PC-9 (cell line): ENCODE measurements at regions not wholly inside any gene's neighbourhood (a gene's known extent, or its start where the extent isn't known, plus 50 kb on each side); places are given as distances from the start of the nearest gene placed in this dataset.

Source experiments
- BruUV-seq: library from RNA; stranded (reverse); fragments of 400-500 nt; replicated peaks from 2 replicates; lab custom pipeline; 2021; lab: Mats Ljungman, UMichigan
- CTCF ChIA-PET: fragments of 300-600 bp; sonication (Branson Sonifier 250); formaldehyde crosslinking; loops from one replicate; lab custom pipeline; 2022; ENCODE audit warnings: antibody characterized with exemption; lab: Charles Lee
- POLR2A ChIA-PET: fragments of 300-600 bp; sonication (Branson Sonifier 250); formaldehyde crosslinking; loops from one replicate; lab custom pipeline; 2022; ENCODE audit warnings: antibody characterized with exemption; ENCODE audit not compliant: unreplicated experiment; lab: Charles Lee
- DNase-seq, 2 experiments: peaks; one replicate each; pipeline versions ENCODE4 v3.0.0 to v3.0.0-alpha.2; 2015 to 2022; ENCODE audit warnings: mixed read lengths in 1 of 2
- H2AFZ ChIP-seq: fragments of 200-600 bp; sonication (generic); 2 replicates; pipeline ENCODE4 v1.8.1; 2017; ENCODE audit warnings: antibody characterized with exemption
- H3F3A ChIP-seq: fragments of 200-600 bp; sonication (generic); 2 replicates; pipeline ENCODE4 v1.8.1; 2017; ENCODE audit warnings: antibody characterized with exemption, mild to moderate bottlenecking, low read depth; ENCODE audit not compliant: insufficient read depth
- H3K27ac ChIP-seq: fragments of 200-600 bp; sonication (generic); 2 replicates; pipeline ENCODE4 v1.6.1; 2016; ENCODE audit warnings: mixed run types
- H3K27me3 ChIP-seq: fragments of 200-600 bp; sonication (generic); 2 replicates; pipeline ENCODE4 v1.6.1; 2016; ENCODE audit warnings: low read depth, mixed run types; ENCODE audit not compliant: insufficient read depth
- H3K36me3 ChIP-seq: fragments of 200-600 bp; sonication (generic); 2 replicates; pipeline ENCODE4 v1.6.1; 2016; ENCODE audit warnings: low read depth, mixed run types
- H3K4me1 ChIP-seq: fragments of 200-600 bp; sonication (generic); replicated peaks from 2 replicates; pipeline ENCODE4 v1.6.1; 2016; ENCODE audit warnings: mixed run types; ENCODE audit not compliant: insufficient read depth
- H3K4me2 ChIP-seq: fragments of 200-600 bp; sonication (generic); 2 replicates; pipeline ENCODE4 v1.6.1; 2017; ENCODE audit warnings: mixed run types
- H3K4me3 ChIP-seq: fragments of 200-600 bp; sonication (generic); 2 replicates; pipeline ENCODE4 v1.6.1; 2016; ENCODE audit warnings: mixed run types
- H3K79me2 ChIP-seq: fragments of 200-600 bp; sonication (generic); 2 replicates; pipeline ENCODE4 v1.6.1; 2017; ENCODE audit warnings: low read depth, mixed run types
- H3K9me2 ChIP-seq: fragments of 200-600 bp; sonication (generic); 2 replicates; pipeline ENCODE4 v1.8.1; 2017; ENCODE audit warnings: mild to moderate bottlenecking; ENCODE audit not compliant: insufficient read depth
- H3K9me3 ChIP-seq: fragments of 200-600 bp; sonication (generic); 2 replicates; pipeline ENCODE4 v1.8.1; 2016; ENCODE audit warnings: low read depth; ENCODE audit not compliant: insufficient read depth
- H4K20me1 ChIP-seq: fragments of 200-600 bp; sonication (generic); 2 replicates; pipeline ENCODE4 v1.8.1; 2017; ENCODE audit not compliant: insufficient read depth
- EZH2 ChIP-seq: fragments of 200-600 bp; sonication (generic); IDR thresholded peaks from 2 replicates; pipeline ENCODE4 v1.8.0; 2017; ENCODE audit warnings: antibody characterized with exemption, low read depth
- intact Hi-C: fragments of 100-400 bp; cut with micrococcal nuclease; formaldehyde crosslinking; loops from one replicate; pipeline ENCODE4 v1.10.0; 2022; ENCODE audit not compliant: unreplicated experiment
- TF ChIP-seq, protein P1 (sequence below): fragments of 200-600 bp; sonication (generic); conservative IDR thresholded peaks from 2 replicates; pipeline ENCODE4 v1.6.1; 2017; ENCODE audit warnings: mixed run types, antibody characterized with exemption, mild to moderate bottlenecking, moderate library complexity

DNA sequence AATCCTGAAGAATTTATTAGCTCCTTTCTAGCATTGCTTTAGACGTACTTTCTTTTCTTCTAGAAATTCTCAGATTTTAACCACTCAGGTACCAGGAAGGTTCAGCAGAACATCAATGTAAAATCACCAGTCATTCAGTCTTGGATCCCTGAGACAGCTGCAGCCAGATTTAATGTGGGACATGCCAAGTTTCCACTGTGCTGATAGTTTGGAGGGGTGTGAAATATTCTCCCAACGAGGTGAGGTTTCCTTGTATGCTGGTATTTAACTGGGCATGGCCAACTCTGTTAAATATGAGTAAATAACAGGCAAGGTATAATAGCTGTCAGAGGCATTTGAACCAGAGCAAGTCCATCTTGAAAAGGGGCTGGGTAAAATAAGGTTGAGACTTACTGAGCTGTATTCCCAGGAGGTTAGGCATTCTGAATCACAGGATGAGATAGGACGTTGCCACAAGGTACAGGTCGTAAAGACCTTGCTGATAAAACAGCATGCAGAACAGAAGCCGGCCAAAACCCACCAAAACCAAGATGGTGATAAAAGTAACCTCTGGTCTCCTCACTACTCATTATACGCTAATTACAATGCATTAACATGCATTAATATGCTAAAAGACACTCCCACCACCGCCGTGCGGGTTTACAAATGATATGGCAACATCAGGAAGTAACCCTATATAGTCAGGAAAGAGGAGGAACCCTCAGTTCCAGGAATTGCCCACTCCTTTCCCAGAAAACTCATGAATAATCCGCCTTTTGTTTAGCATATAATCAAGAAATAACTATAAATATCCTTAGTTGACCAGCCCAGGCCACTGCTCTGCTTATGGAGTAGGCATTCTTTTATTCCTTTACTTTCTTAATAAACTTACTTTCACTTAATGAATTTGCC lies 75.2 kb upstream of the RASSF8 start:
- Histone ChIP-seq H3K27me3 (no peaks in the 10 kb centered on the region), H3K4me3 (no peak overlapping the region), H2AFZ (no peak overlapping the region), H3K9me3 (0 out of 2 replicates have a peak, but pooled peaks cover 9% of the 10 kb centered on the region), H4K20me1 (no peaks in the 10 kb centered on the region), H3K27ac (no peak overlapping the region), H3K36me3 (no peaks in the 10 kb centered on the region), H3K4me2 (no peak overlapping the region), H3F3A (no peaks in the 10 kb centered on the region; the same call in 1 of the 2 replicates), H3K9me2 (no peaks in the 10 kb centered on the region), H3K79me2 (no peaks in the 10 kb centered on the region), H3K4me1 (peaks cover 12% of the 10 kb centered on the region)
- intact Hi-C loops: no loop called here
- no peak for TF ChIP-seq EZH2
- TF ChIP-seq, protein P1, sequence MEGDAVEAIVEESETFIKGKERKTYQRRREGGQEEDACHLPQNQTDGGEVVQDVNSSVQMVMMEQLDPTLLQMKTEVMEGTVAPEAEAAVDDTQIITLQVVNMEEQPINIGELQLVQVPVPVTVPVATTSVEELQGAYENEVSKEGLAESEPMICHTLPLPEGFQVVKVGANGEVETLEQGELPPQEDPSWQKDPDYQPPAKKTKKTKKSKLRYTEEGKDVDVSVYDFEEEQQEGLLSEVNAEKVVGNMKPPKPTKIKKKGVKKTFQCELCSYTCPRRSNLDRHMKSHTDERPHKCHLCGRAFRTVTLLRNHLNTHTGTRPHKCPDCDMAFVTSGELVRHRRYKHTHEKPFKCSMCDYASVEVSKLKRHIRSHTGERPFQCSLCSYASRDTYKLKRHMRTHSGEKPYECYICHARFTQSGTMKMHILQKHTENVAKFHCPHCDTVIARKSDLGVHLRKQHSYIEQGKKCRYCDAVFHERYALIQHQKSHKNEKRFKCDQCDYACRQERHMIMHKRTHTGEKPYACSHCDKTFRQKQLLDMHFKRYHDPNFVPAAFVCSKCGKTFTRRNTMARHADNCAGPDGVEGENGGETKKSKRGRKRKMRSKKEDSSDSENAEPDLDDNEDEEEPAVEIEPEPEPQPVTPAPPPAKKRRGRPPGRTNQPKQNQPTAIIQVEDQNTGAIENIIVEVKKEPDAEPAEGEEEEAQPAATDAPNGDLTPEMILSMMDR: no peak
- no TSS peak for BruUV-seq
- ChIA-PET POLR2A (interaction anchor here (0.6 kb wide), 1 partner anchor 12 kb away, joined by 4 read pairs; no protein-coding TSS in a partner anchor), CTCF (no interaction called here)
- no peak for DNase-seq

DNA sequence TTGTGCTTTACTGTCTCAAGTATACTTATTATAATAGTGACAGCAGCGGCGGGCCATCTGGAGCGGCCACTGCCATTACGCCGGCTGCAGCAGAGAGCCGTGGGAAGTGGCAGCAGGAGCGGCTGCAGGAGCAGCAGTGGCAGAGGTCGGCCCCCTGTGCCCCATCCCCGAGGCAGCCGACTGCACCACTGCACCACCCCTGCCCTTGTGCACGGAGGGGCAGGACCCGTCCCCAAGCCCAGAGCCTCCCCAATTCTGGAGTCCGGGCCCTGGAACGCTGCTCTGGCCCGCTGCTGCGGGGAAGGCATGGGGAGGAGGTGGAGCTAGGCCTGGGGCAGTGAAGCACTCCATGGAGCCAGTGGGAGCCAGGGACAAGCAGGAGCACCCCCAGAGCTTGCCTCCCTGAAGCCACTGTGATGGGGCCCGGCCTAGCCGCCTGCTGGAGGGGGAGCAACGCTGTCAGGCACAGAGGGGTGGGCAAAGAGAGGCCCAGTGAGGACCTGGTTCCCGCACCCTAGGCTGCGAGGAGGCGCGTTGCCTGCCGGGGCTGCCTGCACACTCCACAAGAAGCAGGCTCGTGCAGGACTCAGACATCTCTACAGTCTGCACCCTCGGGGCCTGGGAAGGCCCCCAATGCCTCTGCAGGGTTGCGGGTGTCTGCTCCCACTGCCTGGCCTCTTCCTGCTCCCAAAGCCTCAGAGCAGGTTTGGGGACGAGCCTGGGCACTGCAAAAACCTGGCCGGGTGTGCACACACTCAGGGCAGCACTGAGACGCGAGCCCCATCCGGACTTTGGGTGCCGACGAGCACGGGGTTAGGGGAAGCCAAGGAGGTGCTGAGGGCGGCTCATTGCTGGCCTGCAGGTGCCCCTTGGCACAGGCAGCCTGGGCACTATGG lies 74.2 kb upstream of the RASSF8 start:
- TF ChIP-seq EZH2: no peak
- TF ChIP-seq, protein P1: no peak

DNA sequence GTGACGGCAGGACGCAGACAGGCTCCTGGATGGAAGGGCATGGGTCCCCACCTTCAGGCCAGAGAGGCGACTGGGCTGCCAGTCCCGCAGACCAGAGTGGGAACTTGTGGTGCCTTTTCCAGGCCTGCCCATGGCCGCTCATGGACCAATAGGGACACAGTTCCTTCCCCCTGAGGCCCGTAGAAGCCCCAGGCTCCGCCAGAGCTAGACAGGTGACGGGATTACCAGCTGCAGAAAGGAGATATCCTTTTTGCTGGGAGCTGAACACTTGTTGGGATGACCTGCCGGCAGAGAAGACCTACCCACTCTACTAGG lies 73.6 kb upstream of the RASSF8 start:
- Histone ChIP-seq H3K27ac (no peak overlapping the region), H3F3A (no peaks in the 10 kb centered on the region; the same call in 1 of the 2 replicates), H3K27me3 (no peaks in the 10 kb centered on the region), H3K9me2 (no peaks in the 10 kb centered on the region), H3K9me3 (0 out of 2 replicates have a peak, but pooled peaks cover 9% of the 10 kb centered on the region), H3K4me2 (no peak overlapping the region), H3K4me3 (no peak overlapping the region), H3K79me2 (no peaks in the 10 kb centered on the region), H4K20me1 (no peaks in the 10 kb centered on the region), H2AFZ (no peak overlapping the region), H3K36me3 (no peaks in the 10 kb centered on the region), H3K4me1 (peaks cover 12% of the 10 kb centered on the region)
- intact Hi-C loops: no loop called here
- CTCF ChIA-PET: no interaction called here
- DNase-seq: no peak
- TF ChIP-seq, protein P1: no peak
- no peak for TF ChIP-seq EZH2
- POLR2A ChIA-PET: no interaction called here
- no TSS peak for BruUV-seq

More for the DNA sequence above, 74.2 kb upstream of the RASSF8 start:
- Histone ChIP-seq H3K4me2 (no peak overlapping the region), H3K27ac (no peak overlapping the region), H3K4me3 (no peak overlapping the region), H3K4me1 (peaks cover 12% of the 10 kb centered on the region), H3K27me3 (no peaks in the 10 kb centered on the region), H3K36me3 (no peaks in the 10 kb centered on the region), H3K9me2 (no peaks in the 10 kb centered on the region), H3K9me3 (0 out of 2 replicates have a peak, but pooled peaks cover 9% of the 10 kb centered on the region), H2AFZ (no peak overlapping the region), H3F3A (no peaks in the 10 kb centered on the region; the same call in 1 of the 2 replicates), H3K79me2 (no peaks in the 10 kb centered on the region), H4K20me1 (no peaks in the 10 kb centered on the region)
- no peak for DNase-seq
- intact Hi-C loops: no loop called here
- POLR2A ChIA-PET: no interaction called here
- no TSS peak for BruUV-seq
- CTCF ChIA-PET: no interaction called here
